ENCODE measurements at regions not wholly inside any gene's neighbourhood (a gene's known extent, or its start where the extent isn't known, plus 50 kb on each side); places are given as distances from the start of the nearest gene placed in this dataset.

GRCh38 chr21:35945089-35945671 lies 115.1 kb downstream of the SETD4 start:
- H3K36me3 Mint-ChIP-seq (ENCODE audit: insufficient read depth, unreplicated experiment): no peaks in the 10 kb centered on the region
- H3K4me1 Mint-ChIP-seq (ENCODE audit: insufficient read depth, unreplicated experiment): no peaks in the 10 kb centered on the region
- H3K4me3 Mint-ChIP-seq (ENCODE audit: unreplicated experiment): no peak overlapping the region
- ChIA-PET POLR2A (no interaction called here), CTCF (interaction anchor here (0.5 kb wide), 1 partner anchor 539 kb away, joined by 3 read pairs; no protein-coding TSS in a partner anchor)
- intact Hi-C loops (cut with micrococcal nuclease): no loop called here
- no peak for DNase-seq (ENCODE audit: unreplicated experiment)
- no TSS peak for BruUV-seq (replicated peaks)
- H3K27ac Mint-ChIP-seq (ENCODE audit: low read depth, unreplicated experiment): no peak overlapping the region
- H3K27me3 Mint-ChIP-seq (ENCODE audit: insufficient read depth, unreplicated experiment): no peaks in the 10 kb centered on the region
- no peaks in the 10 kb centered on the region for H3K9me3 Mint-ChIP-seq (ENCODE audit: unreplicated experiment)
- no peak for TF ChIP-seq CTCF (IDR thresholded peaks at IDR 0.05; ENCODE audit: unreplicated experiment)

GRCh38 chr21:35943752-35944151 lies 116.6 kb downstream of the SETD4 start:
- H3K36me3 Mint-ChIP-seq (ENCODE audit: insufficient read depth, unreplicated experiment): no peaks in the 10 kb centered on the region
- no peak for DNase-seq (ENCODE audit: unreplicated experiment)
- H3K4me3 Mint-ChIP-seq (ENCODE audit: unreplicated experiment): no peak overlapping the region
- intact Hi-C loops (cut with micrococcal nuclease): no loop called here
- ChIA-PET CTCF (interaction anchor here (0.6 kb wide), 1 partner anchor 1051 kb away, joined by 4 read pairs; no protein-coding TSS in a partner anchor), POLR2A (interaction anchor here (0.6 to 0.7 kb wide), 2 partner anchors 133 to 1504 kb away, joined by 3 read pairs; no protein-coding TSS in a partner anchor)
- no peaks in the 10 kb centered on the region for H3K27me3 Mint-ChIP-seq (ENCODE audit: insufficient read depth, unreplicated experiment)
- no peak overlapping the region for H3K27ac Mint-ChIP-seq (ENCODE audit: low read depth, unreplicated experiment)
- TF ChIP-seq CTCF (IDR thresholded peaks at IDR 0.05; ENCODE audit: unreplicated experiment): no peak
- H3K4me1 Mint-ChIP-seq (ENCODE audit: insufficient read depth, unreplicated experiment): no peaks in the 10 kb centered on the region
- no TSS peak for BruUV-seq (replicated peaks)
- H3K9me3 Mint-ChIP-seq (ENCODE audit: unreplicated experiment): no peaks in the 10 kb centered on the region

- H3K27ac Mint-ChIP-seq (ENCODE audit: low read depth, unreplicated experiment): no peak overlapping the region
- no peaks in the 10 kb centered on the region for H3K9me3 Mint-ChIP-seq (ENCODE audit: unreplicated experiment)
- intact Hi-C loops (cut with micrococcal nuclease): no loop called here
- TF ChIP-seq CTCF (IDR thresholded peaks at IDR 0.05; ENCODE audit: unreplicated experiment): no peak
- H3K4me1 Mint-ChIP-seq (ENCODE audit: insufficient read depth, unreplicated experiment): no peaks in the 10 kb centered on the region
- POLR2A ChIA-PET: interaction anchor here (1.1 kb wide), 1 partner anchor 79 kb away, joined by 3 read pairs; no protein-coding TSS in a partner anchor
- H3K4me3 Mint-ChIP-seq (ENCODE audit: unreplicated experiment): no peak overlapping the region
- H3K27me3 Mint-ChIP-seq (ENCODE audit: insufficient read depth, unreplicated experiment): no peaks in the 10 kb centered on the region
- no peak for DNase-seq (ENCODE audit: unreplicated experiment)
- no TSS peak for BruUV-seq (replicated peaks)
- no peaks in the 10 kb centered on the region for H3K36me3 Mint-ChIP-seq (ENCODE audit: insufficient read depth, unreplicated experiment)
- CTCF ChIA-PET: interaction anchor here (0.6 kb wide), 1 partner anchor 22 kb away, joined by 3 read pairs; no protein-coding TSS in a partner anchor
These were observed 117.8 kb downstream of the SETD4 start for GRCh38 chr21:35942211-35943144.

All from MCF 10A (cell line).